MM.1S (cell line): ENCODE measurements at regions not wholly inside any gene's neighbourhood (a gene's known extent, or its start where the extent isn't known, plus 50 kb on each side); places are given as distances from the start of the nearest gene placed in this dataset.

Experiments
- DNase-seq: peaks from one replicate; pipeline ENCODE4 v3.0.0-alpha.2; 2015
- H2AFZ ChIP-seq: fragments of 300-600 bp; sonication (generic); 2 replicates; pipeline ENCODE4 v1.6.0; 2016; ENCODE audit warnings: antibody characterized with exemption, low read length
- H3F3A ChIP-seq: fragments of 300-600 bp; sonication (generic); 2 replicates; pipeline ENCODE4 v1.6.1; 2016; ENCODE audit warnings: mild to moderate bottlenecking, antibody characterized with exemption, low read length, moderate library complexity, mixed read lengths; ENCODE audit not compliant: insufficient read depth
- H3K27ac ChIP-seq: fragments of 300-600 bp; sonication (generic); 2 replicates; pipeline ENCODE4 v1.5.1; 2016; ENCODE audit warnings: mild to moderate bottlenecking, low read length
- H3K27me3 ChIP-seq: fragments of 300-600 bp; sonication (generic); replicated peaks from 2 replicates; pipeline ENCODE4 v1.6.0; 2016; ENCODE audit warnings: low read length; ENCODE audit not compliant: insufficient read depth
- H3K36me3 ChIP-seq: fragments of 300-600 bp; sonication (generic); replicated peaks from 2 replicates; pipeline ENCODE4 v1.6.1; 2016; ENCODE audit warnings: mild to moderate bottlenecking, low read length, mixed read lengths; ENCODE audit not compliant: insufficient read depth
- H3K4me1 ChIP-seq: fragments of 300-600 bp; sonication (generic); 2 replicates; pipeline ENCODE4 v1.6.1; 2016; ENCODE audit warnings: low read length, mixed read lengths
- H3K4me2 ChIP-seq: fragments of 300-600 bp; sonication (generic); 2 replicates; pipeline ENCODE4 v1.6.0; 2016; ENCODE audit warnings: low read depth, low read length
- H3K4me3 ChIP-seq: fragments of 300-600 bp; sonication (generic); 2 replicates; pipeline ENCODE4 v1.5.1; 2016; ENCODE audit warnings: low read length, mixed read lengths
- H3K79me2 ChIP-seq: fragments of 300-600 bp; sonication (generic); 2 replicates; pipeline ENCODE4 v1.6.1; 2016; ENCODE audit warnings: mixed run types, low read length, mixed read lengths
- H3K9ac ChIP-seq: fragments of 300-600 bp; sonication (generic); 2 replicates; pipeline ENCODE4 v1.6.1; 2016; ENCODE audit warnings: low read length, mixed read lengths
- H3K9me2 ChIP-seq: fragments of 300-600 bp; sonication (generic); replicated peaks from 2 replicates; pipeline ENCODE4 v1.6.1; 2016; ENCODE audit warnings: mild to moderate bottlenecking, low read length, mixed read lengths; ENCODE audit not compliant: insufficient read depth
- H3K9me3 ChIP-seq: fragments of 300-600 bp; sonication (generic); replicated peaks from 2 replicates; pipeline ENCODE4 v1.6.1; 2016; ENCODE audit warnings: mild to moderate bottlenecking, low read length, mixed read lengths; ENCODE audit not compliant: insufficient read depth
- H4K20me1 ChIP-seq: fragments of 300-600 bp; sonication (generic); 2 replicates; pipeline ENCODE4 v1.6.1; 2016; ENCODE audit warnings: mild to moderate bottlenecking, low read length, moderate library complexity, mixed read lengths; ENCODE audit not compliant: insufficient read depth
- CTCF ChIP-seq: fragments of 300-600 bp; sonication (generic); IDR thresholded peaks from 2 replicates; pipeline ENCODE4 v1.5.1; 2016; ENCODE audit warnings: antibody characterized with exemption, low read length, mixed read lengths
- EZH2 ChIP-seq: fragments of 300-600 bp; sonication (generic); optimal IDR thresholded peaks from 2 replicates; pipeline ENCODE3; 2017; ENCODE audit warnings: low read depth, mild to moderate bottlenecking, antibody characterized with exemption, low read length, mixed read lengths
- EZH2phosphoT487 ChIP-seq: fragments of 300-600 bp; sonication (generic); IDR thresholded peaks from 2 replicates; pipeline ENCODE4 v1.6.1; 2018; ENCODE audit warnings: antibody characterized with exemption, low read length

GRCh38 chr11:105492010-105492409 lies 117.9 kb upstream of the GRIA4 start:
- H3K9me3 ChIP-seq, result no peaks in the 10 kb centered on the region

GRCh38 chr11:105491394-105491793 lies 118.5 kb upstream of the GRIA4 start:
- TF ChIP-seq EZH2 (no peak), EZH2phosphoT487 (no peak), CTCF (no peak)
- DNase-seq, result no peak

More at GRCh38 chr11:105492010-105492409, 117.9 kb upstream of the GRIA4 start:
- Histone ChIP-seq H3F3A (no peaks in the 10 kb centered on the region), H2AFZ (no peak overlapping the region), H3K4me2 (no peak overlapping the region), H3K79me2 (no peaks in the 10 kb centered on the region), H3K27me3 (no peaks in the 10 kb centered on the region), H3K9me2 (no peaks in the 10 kb centered on the region), H3K4me1 (no peaks in the 10 kb centered on the region), H4K20me1 (no peaks in the 10 kb centered on the region), H3K4me3 (no peak overlapping the region), H3K27ac (no peak overlapping the region), H3K9ac (no peak overlapping the region), H3K36me3 (no peaks in the 10 kb centered on the region)
- TF ChIP-seq EZH2, result no peak
- no peak for TF ChIP-seq EZH2phosphoT487
- no peak for TF ChIP-seq CTCF
- no peak for DNase-seq

GRCh38 chr11:105490333-105490732 lies 119.5 kb upstream of the GRIA4 start:
- H3K9ac ChIP-seq, result no peak overlapping the region
- no peak for DNase-seq
- no peaks in the 10 kb centered on the region for H3K79me2 ChIP-seq
- H3K9me2 ChIP-seq, result no peaks in the 10 kb centered on the region
- no peak overlapping the region for H3K27ac ChIP-seq
- H3K4me3 ChIP-seq, result no peak overlapping the region
- H4K20me1 ChIP-seq, result no peaks in the 10 kb centered on the region
- H3F3A ChIP-seq, result no peaks in the 10 kb centered on the region
- no peak overlapping the region for H3K4me2 ChIP-seq
- no peaks in the 10 kb centered on the region for H3K4me1 ChIP-seq
- H3K27me3 ChIP-seq, result no peaks in the 10 kb centered on the region
- TF ChIP-seq EZH2phosphoT487, result no peak
- no peak for TF ChIP-seq CTCF
- no peak for TF ChIP-seq EZH2
- H3K36me3 ChIP-seq, result no peaks in the 10 kb centered on the region
- H3K9me3 ChIP-seq, result no peaks in the 10 kb centered on the region
- H2AFZ ChIP-seq, result no peak overlapping the region

More at GRCh38 chr11:105491394-105491793, 118.5 kb upstream of the GRIA4 start:
- Histone ChIP-seq H3K4me1 (no peaks in the 10 kb centered on the region), H3K9me2 (no peaks in the 10 kb centered on the region), H3K36me3 (no peaks in the 10 kb centered on the region), H3K9me3 (no peaks in the 10 kb centered on the region), H2AFZ (no peak overlapping the region), H3K27me3 (no peaks in the 10 kb centered on the region), H3K79me2 (no peaks in the 10 kb centered on the region), H3K4me2 (no peak overlapping the region), H3K9ac (no peak overlapping the region), H3K27ac (no peak overlapping the region), H4K20me1 (no peaks in the 10 kb centered on the region), H3F3A (no peaks in the 10 kb centered on the region), H3K4me3 (no peak overlapping the region)
